ENCODE measurements at regions not wholly inside any gene's neighbourhood (a gene's known extent, or its start where the extent isn't known, plus 50 kb on each side); places are given as distances from the start of the nearest gene placed in this dataset.

DNA sequence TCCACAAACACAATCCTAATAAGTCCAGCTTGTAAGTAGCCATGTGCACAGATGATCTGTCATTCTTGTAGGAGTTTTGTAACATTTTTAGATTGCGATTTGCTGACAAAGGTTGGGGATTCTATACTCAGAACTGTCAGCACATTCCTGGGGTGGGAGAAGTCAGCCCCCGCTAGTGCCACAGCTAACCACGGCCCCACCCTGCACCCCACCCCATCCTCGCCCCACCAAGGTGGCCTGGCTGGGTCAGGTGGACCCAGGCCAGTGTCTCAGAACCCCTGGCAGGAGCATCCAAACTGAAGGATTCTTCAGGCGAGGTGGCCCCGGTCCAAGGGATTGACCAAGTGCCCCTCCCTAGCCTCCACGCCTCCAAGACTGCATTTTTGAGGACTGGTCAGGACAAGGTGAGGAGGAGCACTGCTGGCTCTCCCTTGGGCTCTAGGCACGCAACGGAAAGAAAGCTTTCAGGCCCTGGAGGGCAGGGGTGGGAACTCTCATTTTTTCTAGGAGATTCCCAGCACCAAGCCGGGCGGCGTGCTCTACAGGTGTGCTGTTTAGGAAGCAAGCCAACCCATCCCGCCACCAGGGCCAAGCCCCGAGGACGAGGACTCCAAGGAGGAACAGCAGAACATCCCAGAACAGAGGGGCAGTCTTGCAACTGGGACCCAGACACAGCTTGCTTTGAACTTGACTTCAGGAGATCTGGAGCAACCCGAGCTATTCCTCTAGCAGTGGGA, 172.8 kb downstream of the BCL11B start:
- DNase-seq (ENCODE audit: low read depth) = no peak

DNA sequence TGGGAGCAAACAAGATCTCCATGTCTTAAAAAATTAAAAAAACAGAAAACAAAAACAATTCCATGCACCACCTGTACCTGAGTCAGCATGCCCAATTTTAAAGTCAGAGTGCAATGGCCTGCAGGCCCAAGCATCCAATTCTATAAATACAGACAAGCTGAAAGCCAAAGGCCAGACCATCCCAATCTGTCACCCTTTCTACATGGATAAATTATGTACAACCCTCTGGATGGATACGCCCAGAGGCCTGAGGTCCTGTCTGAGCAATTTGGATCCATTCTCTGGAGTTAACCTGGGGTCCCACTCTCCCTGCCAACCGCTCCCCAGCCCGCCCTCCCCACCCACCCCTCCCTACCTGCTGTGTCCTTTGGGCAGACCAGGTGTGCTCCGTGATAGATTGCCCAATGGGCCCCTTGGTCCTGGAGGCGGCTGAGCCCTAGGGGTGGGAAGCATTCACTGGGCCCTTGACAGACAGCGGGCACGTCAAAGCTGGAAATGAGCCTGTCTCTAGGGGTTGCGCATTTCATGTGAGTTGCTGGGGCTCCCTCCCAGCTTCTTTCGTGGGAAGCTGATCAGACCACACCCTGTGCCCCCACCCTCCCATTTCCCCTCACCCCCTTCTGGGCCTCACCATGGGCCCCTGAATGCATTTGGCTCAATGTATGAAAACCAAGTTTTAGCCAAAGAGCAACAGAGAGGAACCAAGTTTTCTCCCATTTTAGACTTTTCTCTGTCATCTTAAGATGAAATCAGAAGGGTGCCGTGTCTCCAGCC, 171.3 kb downstream of the BCL11B start:
- DNase-seq (ENCODE audit: low read depth) = no peak

DNA sequence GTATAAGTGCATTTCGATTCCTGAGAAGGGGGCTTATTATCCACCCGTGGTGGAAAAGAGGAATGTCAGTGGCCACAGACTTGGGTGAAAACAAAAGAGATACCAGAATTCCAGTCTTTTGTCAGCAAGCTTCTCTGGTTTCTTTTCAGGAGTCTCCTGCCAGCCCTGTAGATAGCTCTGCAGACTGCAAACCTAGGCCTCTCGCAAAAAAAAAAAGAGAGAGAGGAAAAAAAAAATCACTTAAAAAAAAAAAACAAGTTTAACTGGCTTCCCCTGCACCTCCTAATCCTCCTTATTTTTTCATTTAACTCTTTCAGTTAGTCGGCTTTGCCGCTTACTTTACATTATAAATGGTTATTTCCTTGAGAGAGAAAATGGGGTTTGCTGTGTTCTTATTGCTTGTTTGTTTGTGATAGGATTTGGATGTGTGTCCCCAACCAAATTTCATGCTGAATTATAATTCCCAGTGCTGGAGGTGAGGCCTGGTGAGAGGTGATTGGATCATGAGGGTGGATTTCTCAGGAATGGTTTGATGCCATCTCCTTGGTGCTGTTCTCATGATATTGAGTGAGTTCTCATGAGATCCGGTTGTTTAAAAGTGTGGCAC, 170.0 kb downstream of the BCL11B start:
- DNase-seq (ENCODE audit: low read depth) = no peak

DNA sequence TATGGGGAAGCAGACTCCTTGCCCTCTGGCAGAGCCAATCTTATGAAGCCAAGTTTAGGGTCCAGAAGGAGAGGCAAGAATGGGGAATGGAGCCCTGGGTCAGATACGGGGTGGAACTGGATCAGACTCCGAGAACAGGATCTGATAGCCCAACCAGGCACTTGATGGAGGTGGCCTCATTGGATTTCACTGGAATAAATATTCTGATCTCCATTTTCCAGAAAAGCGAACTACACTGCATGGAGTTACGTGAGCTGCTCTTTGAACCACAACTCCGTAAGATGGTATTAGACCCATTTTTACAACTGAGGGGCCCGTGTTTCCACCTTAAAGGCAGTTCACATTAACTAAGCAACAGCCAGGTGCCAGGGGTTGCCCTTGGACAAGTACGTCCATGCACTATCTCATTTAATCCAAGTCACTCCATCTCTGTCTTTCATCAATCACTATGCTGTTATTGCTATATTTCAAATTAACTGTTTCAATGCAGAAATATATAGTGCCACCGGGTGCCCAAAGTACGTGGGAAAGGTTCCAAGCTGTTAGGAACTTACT, 155.2 kb downstream of the BCL11B start:
- no peak for DNase-seq (ENCODE audit: low read depth)

DNA sequence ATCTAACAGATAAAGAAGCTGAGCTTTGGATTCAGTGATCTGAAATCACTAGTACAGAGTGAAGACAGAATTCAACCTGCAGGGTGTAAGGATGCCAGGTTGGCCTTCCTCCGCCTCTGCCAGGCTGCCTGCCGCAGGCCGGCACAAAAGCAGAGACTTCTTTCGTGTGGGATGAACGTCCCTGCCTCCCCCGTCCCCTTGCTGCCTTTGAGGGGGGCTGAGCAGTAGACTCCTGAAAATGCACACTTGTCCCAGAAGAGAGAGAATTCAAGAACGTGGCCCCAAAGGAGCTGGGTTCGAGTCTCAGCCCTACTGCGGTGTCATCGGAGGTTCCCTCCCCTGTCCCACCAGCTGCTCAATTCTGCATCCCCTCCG, 154.3 kb downstream of the BCL11B start:
- DNase-seq (ENCODE audit: low read depth) = no peak

DNA sequence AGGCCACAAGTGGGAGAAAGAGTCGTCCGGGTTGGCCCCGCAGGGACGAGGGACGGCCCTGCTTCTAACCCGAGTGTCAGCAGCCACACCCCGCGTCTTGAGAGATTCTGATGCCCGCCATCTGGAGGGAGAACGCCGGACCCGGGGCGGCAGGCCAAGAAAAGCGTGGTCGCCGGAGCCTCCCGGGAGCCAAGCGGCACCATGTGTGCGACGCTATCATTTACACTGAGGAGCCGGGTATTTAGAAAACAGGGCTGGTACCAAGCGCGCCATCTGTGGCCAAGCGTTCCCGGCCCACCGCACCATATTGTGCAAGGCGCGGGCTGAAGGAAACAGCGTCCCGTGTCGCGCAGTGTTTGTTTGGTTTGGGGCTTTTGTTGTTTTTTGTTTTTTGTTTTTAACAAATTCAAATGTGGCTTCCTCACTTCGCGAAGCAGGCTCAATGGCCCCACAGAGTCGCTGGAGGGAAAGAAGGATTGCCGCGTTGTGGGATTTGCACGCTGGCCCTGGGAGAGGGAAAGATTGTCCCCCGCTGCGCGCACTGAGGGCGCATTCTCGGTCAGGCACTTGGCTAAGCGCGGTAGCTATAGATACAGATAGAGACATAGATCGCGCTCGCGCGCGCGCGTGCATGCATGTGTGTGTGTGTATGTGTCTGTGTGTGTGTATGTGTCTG, 153.8 kb downstream of the BCL11B start:
- no peak for DNase-seq (ENCODE audit: low read depth)

DNA sequence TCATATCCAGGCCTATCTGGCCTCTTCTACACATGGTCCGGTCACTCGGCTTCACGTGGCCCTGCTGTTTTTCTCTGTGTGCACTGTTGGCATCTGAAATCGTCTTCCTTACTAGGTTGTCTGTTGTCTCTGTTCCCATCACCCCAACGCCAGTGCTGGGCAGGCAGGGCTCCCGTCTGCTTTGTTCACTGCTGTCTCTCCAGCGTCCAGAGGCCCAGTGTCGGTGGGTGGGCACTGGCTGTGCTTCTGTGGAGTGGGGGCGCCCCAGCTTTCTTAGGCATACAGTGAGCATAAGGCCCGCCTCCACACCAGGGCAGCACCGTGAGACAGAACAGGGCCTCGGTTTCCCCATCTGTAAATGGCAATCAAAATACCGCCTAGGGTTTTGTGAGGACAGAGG, 153.1 kb downstream of the BCL11B start:
- no peak for DNase-seq (ENCODE audit: low read depth)
